Spinal cord (tissue), 9 donors: ENCODE measurements at regions not wholly inside any gene's neighbourhood (a gene's known extent, or its start where the extent isn't known, plus 50 kb on each side); places are given as distances from the start of the nearest gene placed in this dataset.
"Not testable (repeated sequence)": the region's sequence is repeated elsewhere in the genome, so short reads cannot be mapped to it uniquely, and the experiment has no call there.

ENCODE experiments used
- DNase-seq, 6 donors: peaks; one replicate each; pipeline versions ENCODE4 v3.0.0 to v3.0.0-alpha.2; 2013 to 2015; ENCODE audit warnings: low spot score in 6 of 6, low read depth in 4 of 6
- H3K27ac ChIP-seq: one replicate; pipeline ENCODE4 v1.5.1; 2013; ENCODE audit warnings: low read depth, low read length, control low read depth
- H3K27me3 ChIP-seq: one replicate; pipeline ENCODE4 v1.6.1; 2013; ENCODE audit warnings: low read length; ENCODE audit not compliant: control insufficient read depth, insufficient read depth
- H3K36me3 ChIP-seq: one replicate; pipeline ENCODE4 v1.6.1; 2013; ENCODE audit warnings: low read length; ENCODE audit not compliant: control insufficient read depth, insufficient read depth
- H3K4me1 ChIP-seq: one replicate; pipeline ENCODE4 v1.6.1; 2013; ENCODE audit warnings: low read length; ENCODE audit not compliant: control insufficient read depth, insufficient read depth
- H3K4me3 ChIP-seq: one replicate; pipeline ENCODE4 v1.5.1; 2013; ENCODE audit warnings: low read depth, low read length, control low read depth
- H3K9me3 ChIP-seq: one replicate; pipeline ENCODE4 v1.6.1; 2013; ENCODE audit warnings: low read length; ENCODE audit not compliant: control insufficient read depth, insufficient read depth
- whole genome bisulfite sequencing: methylation state at CpG from one replicate; pipeline ENCODE4 v1.1.5; 2013; ENCODE audit warnings: missing lambda C conversion rate; ENCODE audit not compliant: insufficient coverage; 5-methylcytosine and 5-hydroxymethylcytosine counted together
- donor health status: healthy.

DNA sequence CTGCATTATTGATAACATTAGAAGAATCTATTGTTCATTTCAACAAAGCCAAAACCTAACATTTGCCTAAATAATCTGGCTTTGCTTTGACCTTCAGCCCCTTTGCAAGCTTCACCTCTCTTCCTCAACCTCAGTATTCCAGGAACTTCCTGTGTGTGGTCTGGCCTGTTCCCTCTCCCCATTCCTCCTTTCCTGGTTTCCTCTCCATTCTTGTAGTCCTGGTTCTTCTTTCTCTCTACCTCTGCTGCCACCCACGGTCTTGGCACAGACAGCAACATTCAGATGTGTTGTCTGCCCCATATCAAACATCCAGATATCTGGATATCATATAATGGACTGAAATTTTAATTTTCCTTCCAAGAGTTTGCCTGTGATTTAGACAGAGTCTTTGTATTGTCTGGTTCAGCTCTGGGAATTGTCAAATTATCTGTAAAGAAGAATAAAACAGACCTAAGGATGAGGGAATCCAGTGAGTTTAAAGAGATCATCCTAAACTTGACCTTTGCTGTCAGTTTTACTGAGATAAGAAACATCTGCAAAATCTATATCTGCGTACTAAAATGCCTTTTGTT is 148.1 kb upstream of the KCTD3 start:
- no peak overlapping the region for H3K27ac ChIP-seq
- no peak for DNase-seq
- no peak overlapping the region for H3K4me3 ChIP-seq
- whole genome bisulfite sequencing = no CpG with 5 or more reads among the region's 2 CpGs
- H3K27me3 ChIP-seq = no peaks in the 10 kb centered on the region
- no peaks in the 10 kb centered on the region for H3K9me3 ChIP-seq
- H3K36me3 ChIP-seq = no peaks in the 10 kb centered on the region
- no peaks in the 10 kb centered on the region for H3K4me1 ChIP-seq

DNA sequence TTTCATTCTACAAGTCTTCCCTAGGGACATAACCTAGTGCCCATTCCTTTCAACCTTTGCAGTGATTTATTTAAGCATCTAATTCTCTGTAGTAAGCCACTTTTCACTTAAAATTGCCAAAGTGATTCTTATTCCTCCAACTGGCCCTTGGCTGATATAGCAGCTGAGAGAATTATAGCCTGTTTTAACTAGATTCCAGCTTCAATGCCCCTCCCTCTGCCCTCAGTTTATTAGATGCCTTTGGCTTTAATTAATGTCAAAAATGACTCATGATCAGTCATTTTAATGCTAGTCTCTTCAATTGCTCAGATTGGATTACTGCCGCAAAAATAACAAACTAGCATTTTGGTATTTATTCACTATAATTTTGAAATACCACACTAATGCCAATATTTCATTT is 145.4 kb upstream of the KCTD3 start:
- no peak overlapping the region for H3K4me3 ChIP-seq
- no peaks in the 10 kb centered on the region for H3K36me3 ChIP-seq
- H3K4me1 ChIP-seq = no peaks in the 10 kb centered on the region
- no peak for DNase-seq
- WGBS = no CpG with 5 or more reads among the region's 1 CpG
- H3K9me3 ChIP-seq = no peaks in the 10 kb centered on the region
- no peaks in the 10 kb centered on the region for H3K27me3 ChIP-seq
- H3K27ac ChIP-seq = no peak overlapping the region

DNA sequence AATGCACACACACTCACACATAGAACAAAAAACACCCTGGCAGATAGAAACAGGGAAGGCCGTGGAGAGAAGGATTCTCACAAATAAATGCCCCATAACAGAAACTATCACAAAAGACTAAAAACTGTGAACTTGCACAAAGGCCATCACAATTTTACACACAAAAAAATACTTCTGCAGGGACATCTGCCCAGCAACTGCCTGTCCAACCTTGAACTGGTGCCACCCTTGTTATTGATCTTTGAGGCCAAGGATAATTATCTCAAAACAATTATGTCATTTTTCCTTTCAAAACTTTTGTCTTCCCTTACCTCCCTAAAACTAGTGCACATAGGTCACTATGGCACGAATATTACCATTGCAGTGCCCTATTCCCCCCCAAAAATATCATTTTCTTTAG is 143.8 kb upstream of the KCTD3 start:
- DNase-seq = no peak
- Histone ChIP-seq H3K27me3 (no peaks in the 10 kb centered on the region), H3K4me1 (no peaks in the 10 kb centered on the region), H3K4me3 (no peak overlapping the region), H3K36me3 (no peaks in the 10 kb centered on the region), H3K27ac (no peak overlapping the region), H3K9me3 (no peaks in the 10 kb centered on the region)
- WGBS = 40% methylated on average over 1 of the region's 2 CpGs

DNA sequence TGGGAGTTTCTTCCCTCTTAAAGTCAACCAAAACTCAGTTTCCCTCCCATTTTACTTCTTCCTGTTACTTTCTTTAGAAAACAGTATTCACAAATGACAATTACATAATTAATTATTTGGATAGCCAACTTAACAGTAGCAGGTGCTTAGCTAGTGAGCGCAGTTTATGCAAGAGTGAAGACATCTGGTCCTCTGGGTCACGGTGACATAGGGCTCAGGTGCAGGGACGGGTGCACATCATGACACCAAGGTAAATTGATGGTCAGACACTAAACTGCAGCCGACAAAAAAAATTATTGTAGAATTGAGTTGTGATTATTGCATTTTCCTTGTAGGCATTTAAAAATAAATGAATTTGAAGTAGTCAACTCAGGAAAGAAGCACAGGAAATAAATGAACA is 142.0 kb upstream of the KCTD3 start:
- Histone ChIP-seq H3K36me3 (no peaks in the 10 kb centered on the region), H3K27ac (no peak overlapping the region), H3K4me3 (no peak overlapping the region), H3K27me3 (no peaks in the 10 kb centered on the region), H3K9me3 (no peaks in the 10 kb centered on the region), H3K4me1 (no peaks in the 10 kb centered on the region)
- no peak for DNase-seq
- WGBS = 67% methylated on average over 3 of the region's 4 CpGs

DNA sequence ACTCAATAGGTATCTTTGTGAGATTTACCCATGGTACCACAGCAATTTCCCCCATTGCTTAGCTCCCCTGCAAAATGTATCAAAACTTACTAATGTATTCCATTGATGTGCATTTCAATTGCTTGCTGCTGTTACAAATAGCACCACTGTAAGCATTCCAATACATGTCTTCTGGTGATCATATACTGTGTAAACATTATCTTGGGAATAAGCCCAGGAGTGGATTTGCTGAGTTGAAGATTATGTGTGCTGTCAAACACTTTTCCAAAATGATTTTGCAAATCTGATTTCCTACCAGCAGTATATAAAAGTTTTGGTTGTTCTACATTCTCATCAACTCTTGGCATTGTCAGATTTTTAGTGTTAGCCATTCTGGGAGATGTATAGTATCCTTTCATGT is 141.0 kb upstream of the KCTD3 start:
- H3K27me3 ChIP-seq = no peaks in the 10 kb centered on the region
- no peaks in the 10 kb centered on the region for H3K36me3 ChIP-seq
- no peaks in the 10 kb centered on the region for H3K9me3 ChIP-seq

DNA sequence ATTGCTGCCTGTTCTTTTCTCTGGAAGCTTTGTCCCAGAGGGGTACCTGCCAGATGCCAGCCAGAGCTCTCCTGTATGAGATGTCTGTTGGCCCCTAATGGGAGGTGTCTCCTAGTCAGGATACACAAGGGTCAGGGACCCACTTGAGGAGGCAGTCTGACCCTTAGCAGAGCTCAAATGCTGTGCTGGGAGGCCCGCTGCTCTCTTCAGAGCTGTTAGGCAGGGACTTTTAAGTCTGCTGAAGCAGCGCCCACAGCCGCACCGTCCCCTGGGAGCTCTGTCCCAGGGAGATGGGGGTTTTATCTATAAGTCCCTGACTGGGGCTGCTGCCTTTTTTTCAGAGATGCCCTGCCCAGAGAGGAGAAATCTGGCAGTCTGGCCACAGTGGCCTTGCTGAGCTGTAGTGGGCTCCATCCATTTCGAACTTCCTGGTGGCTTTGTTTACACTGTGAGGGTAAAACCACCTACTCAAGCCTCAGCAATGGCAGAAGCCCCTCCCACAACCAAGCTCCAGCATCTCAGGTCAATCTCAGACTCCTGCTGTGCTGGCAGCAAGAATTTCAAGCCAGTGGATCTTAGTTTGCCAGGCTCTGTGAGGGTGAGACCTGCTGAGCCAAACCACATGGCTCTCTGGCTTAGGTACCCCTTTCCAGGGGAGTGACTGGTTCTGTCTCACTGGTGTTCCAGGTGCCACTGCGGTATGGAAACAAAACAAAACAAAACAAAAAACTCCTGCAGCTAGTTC is 134.4 kb upstream of the KCTD3 start:
- 90% methylated on average over 5 of the region's 6 CpGs for WGBS
- H3K9me3 ChIP-seq = not testable (repeated sequence)

More for the DNA sequence above, 141.0 kb upstream of the KCTD3 start:
- Histone ChIP-seq H3K27ac (no peak overlapping the region), H3K4me3 (no peak overlapping the region), H3K4me1 (no peaks in the 10 kb centered on the region)
- DNase-seq = no peak

DNA sequence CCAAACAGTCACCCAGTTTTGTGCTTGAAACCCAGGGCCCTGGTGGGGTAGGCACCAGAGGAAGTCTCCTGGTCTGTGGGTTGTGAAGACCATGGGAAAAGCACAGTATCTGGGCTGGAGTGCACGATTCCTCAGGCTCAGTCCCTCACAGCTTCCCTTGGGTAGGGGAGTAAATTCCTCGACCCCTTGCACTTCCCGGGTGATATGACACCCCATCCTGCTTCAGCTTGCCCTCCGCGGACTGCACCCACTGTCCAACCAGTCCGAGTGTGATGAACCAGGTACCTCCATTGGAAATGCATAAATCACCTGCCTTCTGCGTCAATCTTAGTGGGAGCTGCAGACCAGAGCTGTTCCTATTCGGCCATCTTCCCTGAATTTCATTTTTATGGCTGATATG is 133.9 kb upstream of the KCTD3 start:
- no peaks in the 10 kb centered on the region for H3K4me1 ChIP-seq
- H3K27me3 ChIP-seq = no peaks in the 10 kb centered on the region
- no peak overlapping the region for H3K4me3 ChIP-seq
- H3K9me3 ChIP-seq = peaks cover 3% of the 10 kb centered on the region
- WGBS = 85% methylated on average over 6 of the region's 8 CpGs
- H3K36me3 ChIP-seq = no peaks in the 10 kb centered on the region
- no peak overlapping the region for H3K27ac ChIP-seq
- no peak for DNase-seq

More for the DNA sequence above, 134.4 kb upstream of the KCTD3 start:
- not testable (repeated sequence) for H3K27me3 ChIP-seq, H3K4me3 ChIP-seq, H3K4me1 ChIP-seq, H3K27ac ChIP-seq, DNase-seq, H3K36me3 ChIP-seq

DNA sequence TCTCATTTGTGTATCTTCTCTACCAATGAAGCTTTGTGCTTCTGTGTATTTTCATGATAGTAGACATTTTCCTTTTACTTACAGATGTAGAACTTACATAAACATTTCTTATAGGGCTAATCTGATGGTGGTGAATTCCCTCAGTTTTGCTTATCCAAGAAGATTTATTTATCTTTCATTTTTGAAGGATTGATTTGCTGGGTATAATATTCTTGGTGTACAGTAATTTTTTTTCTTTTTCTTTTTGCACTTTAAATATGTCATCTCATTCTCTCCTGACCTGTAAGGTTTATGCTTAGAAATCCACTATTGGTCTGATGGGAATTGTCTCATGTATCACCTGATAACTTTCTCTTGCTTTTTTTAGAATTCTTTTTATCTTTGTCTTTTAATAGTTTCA is 127.6 kb upstream of the KCTD3 start:
- Histone ChIP-seq H3K9me3 (peaks cover 6% of the 10 kb centered on the region), H3K27ac (no peak overlapping the region), H3K4me1 (no peaks in the 10 kb centered on the region), H3K4me3 (no peak overlapping the region), H3K36me3 (no peaks in the 10 kb centered on the region), H3K27me3 (no peaks in the 10 kb centered on the region)
- no peak for DNase-seq

DNA sequence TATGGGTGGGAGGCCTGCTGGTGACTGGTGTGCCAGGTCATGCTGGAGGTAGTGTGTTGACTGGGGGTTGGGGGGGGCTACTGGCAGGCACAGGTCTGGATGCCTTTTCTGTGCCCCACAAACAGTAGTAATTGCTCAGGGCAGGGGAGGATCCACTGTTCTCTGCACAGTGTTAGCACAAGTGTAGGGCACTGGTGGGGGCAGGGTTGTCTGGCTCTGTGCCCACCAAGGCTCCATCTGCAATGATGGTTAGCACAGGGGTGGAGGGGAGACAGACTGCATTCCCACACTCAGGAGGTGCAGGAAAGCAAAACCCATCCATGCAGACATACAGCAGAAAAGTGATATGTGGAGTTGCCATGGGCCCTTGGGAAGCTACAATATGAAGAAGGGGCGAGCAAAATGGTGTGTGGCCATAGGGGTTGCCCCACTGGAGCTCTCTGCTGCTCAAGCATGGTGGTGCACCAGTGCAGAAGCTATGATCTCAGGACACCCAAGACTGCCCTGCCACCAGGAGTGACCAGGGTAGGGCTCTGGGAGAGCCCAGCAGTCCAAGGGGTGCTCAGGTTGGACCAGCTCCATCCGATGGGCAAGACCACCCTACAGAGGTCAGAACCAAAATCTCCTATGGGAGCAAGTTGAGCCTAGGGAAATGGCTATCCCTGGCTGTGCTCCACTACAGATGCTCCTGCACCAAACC is 122.2 kb upstream of the KCTD3 start:
- Histone ChIP-seq H3K27me3 (no peaks in the 10 kb centered on the region), H3K4me1 (no peaks in the 10 kb centered on the region), H3K9me3 (no peaks in the 10 kb centered on the region), H3K36me3 (no peaks in the 10 kb centered on the region), H3K27ac (no peak overlapping the region), H3K4me3 (no peak overlapping the region)
- 100% methylated on average over 2 of the region's 2 CpGs for WGBS
- DNase-seq = no peak

DNA sequence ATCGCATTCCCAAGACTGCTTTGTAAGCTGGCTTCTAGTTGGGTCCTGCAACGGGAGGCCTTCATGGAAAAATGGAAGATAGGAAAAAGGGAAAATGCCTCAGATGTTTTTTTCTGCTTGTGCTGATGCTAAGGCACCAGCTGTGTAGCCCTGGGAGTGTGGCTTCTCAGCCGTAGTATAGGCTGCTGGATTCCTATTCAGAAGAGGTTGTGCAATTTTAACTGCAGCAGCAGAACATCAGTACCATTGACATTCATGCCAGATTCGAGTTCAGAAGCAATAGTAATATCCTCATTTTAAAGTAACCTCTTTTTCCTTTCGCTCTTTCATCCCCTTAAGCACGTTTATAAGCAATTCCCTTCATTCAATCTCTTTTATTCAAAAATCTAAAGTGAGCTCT is 119.1 kb upstream of the KCTD3 start:
- not testable (repeated sequence) for H3K9me3 ChIP-seq, H3K27me3 ChIP-seq, H3K4me1 ChIP-seq, H3K36me3 ChIP-seq, H3K27ac ChIP-seq, H3K4me3 ChIP-seq, DNase-seq
- WGBS = 69% methylated on average over 3 of the region's 6 CpGs
